GM18873 (cell line): ENCODE measurements at regions not wholly inside any gene's neighbourhood (a gene's known extent, or its start where the extent isn't known, plus 50 kb on each side); places are given as distances from the start of the nearest gene placed in this dataset.
"Not testable (repeated sequence)": the region's sequence is repeated elsewhere in the genome, so short reads cannot be mapped to it uniquely, and the experiment has no call there.

Experiments
- ATAC-seq: cut with Tn5 transposase; IDR thresholded peaks from one replicate; pipeline ENCODE4 v1.9.1; 2021; ENCODE audit warnings: mild to moderate bottlenecking, moderate library complexity, moderate number of reproducible peaks; ENCODE audit not compliant: unreplicated experiment, low FRiP score

DNA sequence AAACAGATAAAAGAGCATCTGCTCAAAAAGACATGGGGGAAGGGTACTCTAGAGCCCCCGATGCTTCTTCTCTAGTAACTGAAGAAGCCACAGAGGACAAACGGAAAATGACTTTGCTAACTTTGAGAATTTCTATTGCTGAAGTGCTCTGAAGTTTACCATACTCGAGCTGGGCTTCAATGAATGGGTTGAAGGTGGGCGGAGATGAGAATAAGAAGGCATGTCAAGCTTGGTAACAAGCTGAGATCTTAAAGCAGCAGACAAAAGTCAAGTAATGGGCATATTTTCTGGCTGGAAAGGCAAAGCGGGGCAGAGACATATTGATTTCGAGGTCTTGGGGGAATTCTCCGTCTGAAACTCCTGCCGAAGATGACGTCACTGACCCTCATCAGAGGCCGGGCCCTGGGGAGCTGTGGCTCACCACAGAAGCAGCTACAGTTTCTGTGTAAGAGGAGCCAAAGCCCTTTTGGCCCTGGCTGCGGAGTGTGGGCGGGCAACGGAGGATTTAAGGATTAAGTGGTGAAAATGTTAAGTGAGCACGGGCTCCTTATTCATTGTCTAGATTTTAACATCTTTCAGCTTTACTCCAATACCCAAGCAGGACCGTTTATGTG is 115.8 kb upstream of the SLIT3 start:
- ATAC-seq, result peak; percentile 99

DNA sequence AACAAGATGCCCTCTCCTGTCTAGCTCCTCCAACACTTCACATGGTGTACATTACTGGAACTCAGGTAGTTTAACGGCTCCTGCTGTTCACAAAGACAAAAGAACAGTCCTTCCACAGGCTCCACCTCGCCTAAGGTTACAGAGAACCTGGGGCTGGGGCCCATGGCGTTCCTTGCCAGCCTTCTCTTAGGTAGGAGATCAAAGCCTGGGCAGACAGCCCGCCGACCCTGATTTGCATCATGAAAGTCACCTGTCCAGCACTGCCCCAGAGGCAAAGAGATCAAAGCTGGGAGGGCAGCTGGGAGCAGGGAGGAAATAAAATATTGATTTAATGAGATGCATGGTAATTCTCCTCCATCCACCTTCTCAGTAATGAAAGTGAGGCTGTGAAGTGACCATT is 115.0 kb upstream of the SLIT3 start:
- no peak for ATAC-seq

DNA sequence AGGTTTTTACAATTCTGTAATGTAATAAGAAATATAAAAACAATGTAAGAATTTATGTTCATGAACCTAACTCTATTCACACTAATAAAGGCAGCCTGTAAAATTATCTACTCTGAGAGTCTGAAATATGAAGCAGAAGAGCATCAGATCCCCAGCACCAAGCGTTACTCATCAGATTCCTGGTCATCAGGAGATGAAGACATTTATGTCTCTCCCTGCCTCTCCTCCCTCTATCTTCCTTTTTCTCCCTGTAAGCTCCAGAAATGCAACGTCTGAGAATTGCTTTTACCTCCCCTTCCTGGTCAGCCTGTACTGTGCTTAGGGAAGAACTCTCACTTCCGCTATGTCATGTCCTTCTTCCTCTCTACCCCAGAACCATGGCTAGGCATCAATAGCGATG is 114.4 kb upstream of the SLIT3 start:
- ATAC-seq, result no peak

GRCh38 chr5:169413416-169413815 is 112.5 kb upstream of the SLIT3 start:
- ATAC-seq, result no peak

DNA sequence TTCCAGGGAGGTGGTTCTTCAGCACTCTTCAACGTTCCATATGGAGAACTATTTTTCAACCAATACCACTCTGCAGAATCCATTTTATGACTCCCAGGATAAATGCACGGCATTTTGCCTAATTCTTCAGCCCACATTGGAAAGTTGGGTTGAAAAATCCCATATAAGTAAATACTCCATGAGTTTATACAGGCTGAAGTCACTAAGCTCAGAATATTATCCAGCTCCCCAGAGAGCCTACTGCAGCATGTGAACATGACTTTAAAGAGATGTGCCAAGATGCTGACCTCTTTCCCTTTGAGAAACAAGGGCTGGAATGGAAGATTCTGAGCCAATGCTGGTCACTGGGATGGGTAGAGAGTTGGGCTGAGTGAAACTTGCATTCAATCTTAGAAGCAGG is 111.9 kb upstream of the SLIT3 start:
- no peak for ATAC-seq

GRCh38 chr5:169411786-169412430 is 111.0 kb upstream of the SLIT3 start:
- no peak for ATAC-seq

- ATAC-seq, result no peak
These were observed 110.3 kb upstream of the SLIT3 start for GRCh38 chr5:169410996-169411783.

- no peak for ATAC-seq
These were observed 107.8 kb upstream of the SLIT3 start for GRCh38 chr5:169408731-169409130.

GRCh38 chr5:169408171-169408570 is 107.2 kb upstream of the SLIT3 start:
- ATAC-seq, result no peak

GRCh38 chr5:169404223-169404622 is 103.3 kb upstream of the SLIT3 start:
- no peak for ATAC-seq

DNA sequence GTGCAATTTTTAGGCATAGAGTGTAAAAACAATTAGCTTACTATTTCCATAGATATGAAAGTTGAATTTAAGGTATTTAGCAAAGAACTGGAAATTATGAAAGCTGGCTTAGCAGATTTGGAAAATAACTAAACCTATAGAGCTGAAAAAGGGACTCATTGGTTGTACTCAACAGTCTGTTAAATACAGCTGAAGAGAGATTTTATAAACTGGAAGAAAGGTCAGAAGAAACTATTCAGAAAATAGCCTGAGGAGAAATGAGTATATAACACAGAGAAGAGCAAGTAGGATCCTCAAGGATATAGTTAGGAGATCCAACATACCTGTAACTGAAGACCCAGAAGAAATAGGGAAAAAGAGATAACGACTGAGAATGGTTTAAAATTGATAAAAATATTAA is 97.6 kb upstream of the SLIT3 start:
- ATAC-seq, result no peak

DNA sequence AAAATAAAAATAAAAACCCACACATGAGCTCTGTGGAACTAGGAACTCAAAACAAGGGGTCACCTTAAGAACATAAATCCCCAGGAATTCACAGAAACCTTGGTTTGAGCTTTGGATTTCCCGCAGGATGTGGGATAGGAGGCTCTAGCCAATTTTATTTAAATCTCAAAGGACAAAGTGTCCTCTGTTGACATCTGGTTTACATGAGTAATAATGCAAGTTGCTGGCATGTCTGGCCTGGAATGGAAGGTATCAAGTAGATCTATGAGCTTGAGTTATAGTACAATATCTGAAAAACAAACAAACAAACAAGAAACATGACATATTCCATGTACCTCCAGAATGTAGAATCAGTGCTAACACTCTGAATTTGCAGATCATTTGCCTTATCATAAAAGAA is 94.2 kb upstream of the SLIT3 start:
- ATAC-seq, result no peak

DNA sequence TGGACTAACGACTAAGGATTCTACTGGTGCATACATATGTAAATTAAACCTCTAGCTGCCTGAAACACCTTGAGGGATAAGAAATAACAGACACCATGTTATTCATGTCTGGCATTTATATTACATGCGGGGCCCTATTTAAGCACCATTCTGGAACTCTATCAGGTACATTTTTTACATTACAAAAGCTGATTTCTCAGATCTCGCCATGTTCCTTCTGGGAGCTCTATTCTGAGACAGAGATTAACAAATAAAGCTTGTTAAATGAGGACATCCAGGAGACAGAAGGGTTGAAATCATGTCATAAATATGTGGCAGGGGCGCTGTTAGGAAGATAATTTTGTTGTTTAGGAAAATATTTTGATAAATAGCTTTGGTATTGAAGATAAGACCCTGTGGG is 93.4 kb upstream of the SLIT3 start:
- ATAC-seq, result no peak

- ATAC-seq, result no peak
These were observed 93.0 kb upstream of the SLIT3 start for GRCh38 chr5:169393907-169394306.

GRCh38 chr5:169390265-169390664 is 89.3 kb upstream of the SLIT3 start:
- ATAC-seq, result no peak

DNA sequence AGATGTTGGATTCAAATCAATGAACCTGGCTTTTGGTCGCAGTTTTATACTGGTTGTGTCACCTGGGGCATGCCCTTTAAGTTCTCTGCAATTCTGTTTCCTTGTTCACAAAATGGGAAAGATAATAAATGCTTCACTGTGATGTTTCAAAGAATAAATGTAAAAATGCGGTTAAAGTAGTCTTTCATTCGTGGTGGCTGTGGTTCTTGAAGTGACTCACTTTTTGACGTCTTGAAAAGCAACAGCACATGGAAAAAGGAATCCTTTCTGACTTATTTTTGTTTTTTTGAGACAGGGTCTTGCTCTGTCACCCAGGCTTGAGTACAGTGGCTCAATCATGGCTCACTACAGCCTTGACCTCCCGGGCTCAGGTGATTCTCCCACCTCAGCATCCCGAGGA is 88.4 kb upstream of the SLIT3 start:
- no peak for ATAC-seq

DNA sequence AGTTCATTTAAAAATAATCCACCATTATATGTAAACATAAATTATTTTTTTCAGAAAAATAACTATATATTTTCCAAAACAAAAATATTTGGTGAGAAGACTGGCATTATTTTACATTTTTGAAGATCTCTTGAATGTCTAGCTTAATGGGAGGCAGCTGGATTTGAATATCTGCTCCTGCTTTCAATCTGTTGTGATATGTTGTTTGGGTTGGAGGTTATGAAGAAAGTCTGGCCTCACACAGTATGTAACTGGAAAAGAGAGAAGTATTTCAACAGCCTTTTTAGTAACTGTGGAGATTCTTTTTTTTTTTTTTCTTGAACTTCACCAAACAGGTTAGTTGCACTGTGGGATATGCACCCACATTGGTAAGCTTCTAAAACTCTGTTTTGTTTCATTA is 84.7 kb upstream of the SLIT3 start:
- no peak for ATAC-seq

- ATAC-seq, result no peak
These were observed 83.7 kb upstream of the SLIT3 start for GRCh38 chr5:169384661-169385060.

DNA sequence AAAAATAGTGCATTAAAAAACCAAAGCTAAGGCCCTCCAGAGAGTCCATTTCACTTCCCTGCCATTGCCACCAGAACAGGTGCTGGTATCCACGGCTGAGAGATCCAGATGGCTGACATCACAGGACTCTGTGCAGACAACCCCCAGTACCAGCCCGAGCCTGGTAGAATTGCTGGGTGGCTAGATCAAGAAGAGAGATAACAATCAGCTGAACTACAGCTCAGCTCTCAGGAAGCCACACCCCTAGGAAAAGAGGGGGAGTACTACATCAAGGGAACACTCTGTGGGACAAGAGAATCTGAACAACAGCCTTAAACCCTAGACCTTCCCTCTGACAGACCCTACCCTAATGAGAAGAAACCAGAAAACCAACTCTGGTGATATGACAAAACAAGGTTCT is 73.8 kb upstream of the SLIT3 start:
- no peak for ATAC-seq

DNA sequence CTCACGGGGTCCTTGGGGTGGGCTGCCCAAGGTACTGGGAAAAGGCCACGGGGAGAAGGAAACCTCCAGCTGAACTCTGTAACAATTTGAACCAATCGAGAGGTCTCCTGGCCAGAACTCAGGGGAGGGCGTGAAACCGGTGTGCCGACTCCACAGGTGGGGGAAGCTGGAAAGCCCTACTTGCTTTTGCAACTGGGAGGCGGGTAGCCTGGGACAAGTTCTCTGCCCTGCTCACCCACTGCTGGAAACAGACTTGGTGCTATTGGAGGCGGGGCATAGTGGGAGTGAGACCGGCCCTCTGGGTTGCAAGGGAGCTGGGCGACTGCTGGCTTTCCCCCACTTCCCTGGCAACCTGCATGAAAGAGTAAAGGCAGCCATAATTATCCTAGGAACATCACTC is 73.2 kb upstream of the SLIT3 start:
- no peak for ATAC-seq

DNA sequence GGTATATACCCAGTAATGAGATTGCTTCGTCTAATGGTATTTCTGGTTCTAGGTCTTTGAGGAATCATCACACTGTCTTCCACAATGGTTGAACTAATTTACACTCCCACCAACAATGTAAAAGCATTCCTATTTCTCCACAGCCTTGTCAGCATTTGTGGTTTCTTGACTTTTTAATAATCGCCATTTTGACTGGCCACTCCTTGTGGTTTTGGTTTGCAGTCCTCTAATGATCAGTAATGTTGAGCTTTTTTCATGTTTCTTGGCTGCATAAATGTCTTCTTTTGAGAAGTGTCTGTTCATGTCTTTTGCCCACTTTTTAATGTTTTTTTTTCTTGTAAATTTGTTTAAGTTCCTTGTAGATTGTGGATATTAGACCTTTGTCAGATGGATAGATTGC is 70.9 kb upstream of the SLIT3 start:
- ATAC-seq, result not testable (repeated sequence)

DNA sequence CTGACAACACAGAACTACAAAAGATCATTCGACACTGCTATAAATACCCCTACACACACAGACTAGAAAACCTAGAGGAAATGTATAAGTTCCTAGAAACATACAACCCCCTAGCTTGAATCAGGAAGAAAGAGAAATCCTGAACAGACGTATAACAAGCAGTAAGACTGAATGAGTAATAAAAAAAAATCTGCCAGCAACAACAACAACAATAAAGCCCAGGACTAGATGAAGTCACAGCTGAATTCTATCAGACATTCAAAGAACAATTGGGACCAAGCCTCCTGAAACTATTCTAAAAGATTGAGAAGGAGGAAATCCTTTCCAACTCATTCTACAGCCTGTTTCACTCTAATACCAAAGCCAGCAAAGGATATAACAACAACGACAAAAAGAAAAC is 68.2 kb upstream of the SLIT3 start:
- no peak for ATAC-seq
